ENCODE measurements at regions not wholly inside any gene's neighbourhood (a gene's known extent, or its start where the extent isn't known, plus 50 kb on each side); places are given as distances from the start of the nearest gene placed in this dataset.
A peak's percentile ranks its signal among the peaks of the same experiment; 100 is the strongest.
"Not testable (repeated sequence)": the region's sequence is repeated elsewhere in the genome, so short reads cannot be mapped to it uniquely, and the experiment has no call there.

DNA sequence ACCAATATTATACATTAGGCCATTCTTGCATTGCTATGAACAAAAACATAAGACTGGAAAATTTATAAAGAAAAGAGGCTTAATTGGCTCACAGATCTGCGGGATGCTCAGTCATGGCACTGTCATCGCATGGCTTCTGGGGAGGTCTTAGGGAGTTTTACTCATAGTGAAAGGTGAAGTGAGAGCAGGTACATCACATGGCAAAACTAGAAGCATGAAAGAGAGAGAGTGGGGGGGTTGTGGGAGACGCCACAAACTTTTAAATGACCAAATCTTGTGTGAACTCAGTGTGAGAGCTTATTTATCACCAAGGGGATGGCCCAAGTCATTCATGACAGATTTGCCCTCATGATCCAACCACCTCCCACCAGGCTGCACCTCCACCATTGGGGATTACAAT lies 398.3 kb upstream of the EDIL3 start:
- DNase-seq = no peak

- DNase-seq = no peak
Measured at GRCh38 chr5:84779186-84779585, 394.5 kb upstream of the EDIL3 start.

GRCh38 chr5:84764227-84764626 lies 379.5 kb upstream of the EDIL3 start:
- no peak for DNase-seq

DNA sequence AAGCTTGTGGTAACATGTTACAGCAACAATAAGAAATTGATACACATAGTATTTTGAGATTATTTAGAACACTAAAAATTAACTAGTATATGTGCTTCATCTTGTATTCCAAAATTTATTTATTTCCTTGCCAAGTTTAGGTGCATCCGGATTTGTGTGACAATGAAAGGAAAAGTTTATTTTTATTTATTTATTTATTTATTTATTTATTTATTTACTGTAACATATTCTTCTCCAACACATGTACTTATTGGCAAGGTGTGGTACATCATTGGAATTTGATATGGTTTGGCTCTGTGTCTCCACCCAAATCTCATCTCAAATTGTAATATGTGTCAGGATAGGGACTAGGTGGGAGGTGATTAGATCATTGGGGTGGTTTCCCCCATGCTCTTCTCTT lies 373.3 kb upstream of the EDIL3 start:
- DNase-seq = no peak

GRCh38 chr5:84752780-84753179 lies 368.1 kb upstream of the EDIL3 start:
- DNase-seq = no peak

DNA sequence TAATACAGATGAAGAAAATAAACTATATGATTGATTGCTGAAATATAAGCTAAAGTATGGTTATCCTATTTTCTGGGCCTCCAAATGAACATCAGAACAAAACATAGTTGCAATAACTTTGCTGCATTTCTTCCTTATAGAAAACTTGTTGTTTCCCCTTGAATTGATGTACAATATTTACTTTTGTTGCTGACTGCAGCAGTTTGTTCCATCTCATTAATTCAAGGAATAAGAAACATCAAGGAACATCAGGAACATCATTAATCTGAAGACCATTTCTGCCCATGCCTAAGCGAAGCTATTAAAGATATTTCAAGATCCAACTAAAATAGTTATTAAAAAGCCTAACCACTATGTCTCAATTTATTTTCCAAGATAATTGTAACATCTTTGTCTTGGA lies 363.6 kb upstream of the EDIL3 start:
- DNase-seq = no peak

GRCh38 chr5:84746280-84746679 lies 361.6 kb upstream of the EDIL3 start:
- DNase-seq = not testable (repeated sequence)

DNA sequence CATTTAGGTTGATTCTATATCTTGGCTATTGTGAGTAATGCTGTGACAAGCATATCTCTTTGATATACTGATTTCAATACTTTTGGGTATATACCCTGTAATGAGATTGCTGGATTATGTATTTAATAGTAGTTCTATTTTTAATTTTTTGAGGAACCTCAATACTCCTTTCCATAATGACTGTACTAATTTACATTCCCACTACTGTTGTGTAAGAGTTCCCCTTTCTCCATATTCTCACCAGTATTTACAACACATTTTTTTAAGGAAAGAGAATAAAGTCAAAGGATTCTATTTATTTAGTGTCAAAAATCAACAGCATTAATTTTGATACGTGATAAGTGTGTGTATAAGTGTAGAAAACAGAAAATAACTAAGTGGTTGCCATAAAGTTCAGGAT lies 356.4 kb upstream of the EDIL3 start:
- peak in 2 of 4 experiments; percentile 41 to 43 for DNase-seq

DNA sequence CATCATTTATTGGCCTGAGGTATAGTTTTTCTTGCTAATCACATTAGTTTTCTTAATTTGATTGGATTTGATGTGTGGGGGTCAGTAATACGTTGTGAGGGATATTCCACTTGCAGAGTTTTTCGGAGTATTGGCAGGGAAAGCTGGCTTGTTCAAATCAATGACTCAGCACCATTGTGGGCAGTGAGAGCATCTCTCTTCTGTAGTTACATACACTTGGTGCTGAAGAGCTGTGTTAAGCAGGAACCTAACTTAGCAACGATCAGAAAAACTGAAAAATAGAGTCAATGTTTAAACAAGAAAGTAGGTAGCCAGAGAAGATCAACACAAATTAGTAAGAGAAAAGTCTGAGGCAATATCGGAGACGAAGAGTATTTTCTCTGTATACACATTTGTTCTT lies 344.6 kb upstream of the EDIL3 start:
- DNase-seq = peak in 1 of 4 experiments; percentile 10

DNA sequence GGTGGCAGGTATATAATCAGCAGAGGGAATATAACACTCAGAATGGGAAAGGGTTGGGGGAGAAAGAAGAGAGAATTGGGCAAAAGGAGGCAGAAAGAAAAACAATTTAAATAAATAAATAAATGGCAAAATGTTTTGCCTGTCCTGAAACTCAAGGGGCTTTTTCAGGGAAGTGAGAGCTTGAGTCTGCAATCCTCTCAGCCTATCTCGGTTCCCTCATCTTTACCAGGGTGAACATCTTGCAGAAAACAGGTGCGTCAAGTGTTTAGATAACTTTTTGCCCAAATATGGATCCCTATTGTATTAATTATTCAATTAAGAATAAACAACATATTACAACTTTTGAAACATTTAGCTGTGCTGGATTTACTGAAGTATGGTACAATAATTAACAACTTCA lies 343.0 kb upstream of the EDIL3 start:
- DNase-seq = no peak

GRCh38 chr5:84725946-84726570 lies 341.4 kb upstream of the EDIL3 start:
- no peak for DNase-seq

- DNase-seq = peak; percentile 2 to 34 (median 10)
Measured at GRCh38 chr5:84724683-84725082, 340.0 kb upstream of the EDIL3 start.

GRCh38 chr5:84724181-84724580 lies 339.5 kb upstream of the EDIL3 start:
- DNase-seq = no peak

DNA sequence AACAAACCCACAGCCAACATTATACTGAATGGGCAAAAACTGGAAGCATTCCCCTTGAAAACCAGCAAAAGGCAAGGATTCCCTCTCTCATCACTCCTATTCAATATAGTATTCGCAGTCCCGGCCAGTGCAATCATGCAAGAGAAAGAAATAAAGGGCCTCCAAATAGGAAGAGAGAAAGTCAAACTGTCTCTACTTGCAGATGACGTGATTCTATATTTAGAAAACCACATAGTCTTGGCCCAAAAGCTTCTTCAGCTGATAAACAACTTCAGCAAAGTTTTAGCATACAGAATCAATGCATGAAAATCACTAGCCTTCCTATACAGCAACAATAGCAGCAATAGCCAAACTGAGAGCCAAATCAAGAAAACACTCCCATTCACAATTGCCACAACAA lies 333.7 kb upstream of the EDIL3 start:
- peak in 1 of 4 experiments; percentile 2 for DNase-seq

GRCh38 chr5:84715686-84716085 lies 331.0 kb upstream of the EDIL3 start:
- DNase-seq = no peak

- peak in 2 of 4 experiments; percentile 1 to 6 for DNase-seq
Measured at GRCh38 chr5:84715091-84715490, 330.4 kb upstream of the EDIL3 start.

DNA sequence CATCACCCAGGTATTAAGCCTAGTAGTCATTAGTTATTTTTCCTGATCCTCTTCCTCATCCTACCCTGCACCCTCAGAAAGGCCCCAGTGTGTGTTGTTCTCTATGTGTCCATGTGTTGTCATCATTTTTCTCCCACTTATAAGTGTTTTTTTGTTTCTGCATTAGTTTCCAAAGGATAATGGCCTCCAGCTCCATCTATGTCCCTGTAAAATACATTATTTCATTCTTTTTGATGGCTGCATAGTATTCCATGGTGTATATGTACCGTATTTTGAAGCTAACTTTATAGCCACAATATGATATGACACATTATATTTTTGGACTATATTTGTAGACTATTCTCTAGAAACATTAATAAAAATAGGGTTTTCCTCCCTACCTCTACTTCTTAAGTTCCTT lies 324.4 kb upstream of the EDIL3 start:
- no peak for DNase-seq

GRCh38 chr5:84706678-84707641 lies 322.3 kb upstream of the EDIL3 start:
- no peak for DNase-seq

DNA sequence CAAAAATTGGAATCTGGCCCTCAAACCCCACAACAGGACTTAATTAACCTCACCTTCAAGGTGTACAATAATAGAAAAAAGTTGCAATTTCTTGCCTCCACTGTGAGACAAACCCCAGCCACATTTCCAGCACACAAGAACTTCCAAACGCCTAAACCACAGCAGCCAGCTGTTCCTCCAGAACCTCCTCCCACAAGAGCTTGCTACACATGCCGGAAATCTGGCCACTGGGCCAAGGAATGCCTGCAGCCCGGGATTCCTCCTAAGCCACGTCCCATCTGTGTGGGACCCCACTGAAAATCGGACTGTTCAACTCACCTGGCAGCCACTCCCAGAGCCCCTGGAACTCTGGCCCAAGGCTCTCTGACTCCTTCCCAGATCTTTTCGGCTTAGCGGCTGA lies 315.9 kb upstream of the EDIL3 start:
- not testable (repeated sequence) for DNase-seq

DNA sequence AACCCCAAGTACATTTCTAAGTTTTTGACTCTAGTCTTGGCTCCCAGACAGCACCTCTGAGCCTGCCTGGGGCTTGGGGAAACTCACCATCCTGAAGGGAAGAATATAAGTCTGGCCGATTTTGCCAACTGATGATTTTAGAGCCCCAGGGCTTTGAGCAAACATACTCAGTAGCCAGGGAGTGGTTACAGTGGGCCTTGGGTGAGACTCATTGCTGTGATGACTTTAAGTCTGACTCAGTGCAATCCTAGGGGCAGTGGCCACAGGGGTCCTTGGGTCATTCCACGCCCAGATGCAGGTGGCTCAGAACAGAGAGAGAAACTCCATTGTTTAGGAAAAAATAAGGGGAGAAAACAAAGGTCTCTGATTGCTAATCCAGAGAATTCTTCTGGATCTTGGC lies 312.0 kb upstream of the EDIL3 start:
- no peak for DNase-seq

DNA sequence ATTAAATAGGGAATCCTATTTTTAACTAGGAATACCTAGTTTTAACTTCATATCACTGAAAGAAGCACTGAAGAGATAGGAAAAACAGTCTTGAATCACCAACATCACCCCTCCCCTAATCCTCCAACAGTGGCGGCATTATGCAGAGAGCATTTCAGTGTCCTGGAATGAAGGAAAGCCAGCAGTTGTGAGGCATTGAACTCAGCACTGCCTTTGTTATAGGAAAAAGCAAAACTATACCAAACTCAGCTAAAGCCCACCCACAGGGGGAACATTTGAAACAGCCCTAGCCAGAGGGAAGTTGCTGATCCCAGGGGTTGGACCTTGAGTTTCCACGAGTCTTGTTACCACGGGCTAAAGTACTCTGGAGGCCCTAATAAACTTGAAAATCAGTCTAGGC lies 310.6 kb upstream of the EDIL3 start:
- no peak for DNase-seq

GRCh38 chr5:84693256-84693655 lies 308.6 kb upstream of the EDIL3 start:
- no peak for DNase-seq

DNA sequence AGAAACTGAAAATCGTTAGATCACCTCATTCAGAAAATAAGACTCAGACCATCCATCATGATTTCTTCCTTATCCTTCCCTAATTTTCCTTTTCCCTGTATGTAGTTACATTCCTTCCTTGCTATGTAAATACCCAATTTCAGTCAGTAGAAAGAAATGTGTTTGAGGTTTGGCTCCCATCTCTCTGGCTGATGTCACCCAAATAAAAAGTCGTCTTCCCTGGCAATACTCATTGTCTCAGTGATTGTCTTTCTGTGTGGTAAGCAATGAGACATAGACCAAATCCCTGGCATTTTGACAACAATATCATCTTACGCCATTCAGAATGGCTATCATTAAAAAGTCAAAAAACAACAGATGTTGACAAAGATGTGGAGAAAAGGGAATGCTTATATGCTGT lies 303.9 kb upstream of the EDIL3 start:
- DNase-seq = no peak
